ENCODE measurements at regions not wholly inside any gene's neighbourhood (a gene's known extent, or its start where the extent isn't known, plus 50 kb on each side); places are given as distances from the start of the nearest gene placed in this dataset.

GRCh38 chr3:127520993-127521392 lies 69.5 kb downstream of the TPRA1 start:
- peaks cover 20% of the 10 kb centered on the region for H3K27me3 Mint-ChIP-seq (ENCODE audit: insufficient read depth, unreplicated experiment)
- CTCF ChIA-PET: no interaction called here

GRCh38 chr3:127518456-127519081 lies 72.0 kb downstream of the TPRA1 start:
- Mint-ChIP-seq H3K27me3 (ENCODE audit: insufficient read depth, unreplicated experiment) (peaks cover 13% of the 10 kb centered on the region), H3K4me3 (ENCODE audit: unreplicated experiment) (no peak overlapping the region), H3K4me1 (ENCODE audit: low read depth, unreplicated experiment) (no peaks in the 10 kb centered on the region), H3K36me3 (ENCODE audit: insufficient read depth, unreplicated experiment) (no peaks in the 10 kb centered on the region), H3K9me3 (ENCODE audit: unreplicated experiment) (no peaks in the 10 kb centered on the region), H3K27ac (ENCODE audit: unreplicated experiment) (no peak overlapping the region)
- intact Hi-C loops (cut with micrococcal nuclease; ENCODE audit: unreplicated experiment): no loop called here
- Histone ChIP-seq H3K36me3 (ENCODE audit: control insufficient read depth, insufficient read depth, low read length) (no peaks in the 10 kb centered on the region), H3K27me3 (replicated peaks; ENCODE audit: control insufficient read depth, insufficient read depth, low read length) (peaks cover 1% of the 10 kb centered on the region; the same call in 1 of the 2 replicates), H3K4me1 (no peaks in the 10 kb centered on the region), H3K9me3 (no peaks in the 10 kb centered on the region), H3K4me3 (ENCODE audit: low read depth, low read length) (no peak overlapping the region)
- ChIA-PET CTCF (no interaction called here), POLR2A (no interaction called here)
- DNase-seq: no peak
- TF ChIP-seq CTCF (IDR thresholded peaks at IDR 0.05; ENCODE audit: insufficient read depth in 1 of 2, low read depth in 1 of 2, low read length in 1 of 2, severe bottlenecking in 1 of 2, unreplicated experiment in 1 of 2): no peak
- no TSS peak for BruUV-seq (replicated peaks)

More at GRCh38 chr3:127520993-127521392, 69.5 kb downstream of the TPRA1 start:
- no peaks in the 10 kb centered on the region for H3K4me1 Mint-ChIP-seq (ENCODE audit: low read depth, unreplicated experiment)
- no peaks in the 10 kb centered on the region for H3K9me3 Mint-ChIP-seq (ENCODE audit: unreplicated experiment)
- H3K4me1 ChIP-seq: no peaks in the 10 kb centered on the region
- POLR2A ChIA-PET: no interaction called here
- H3K27ac Mint-ChIP-seq (ENCODE audit: unreplicated experiment): no peak overlapping the region
- intact Hi-C loops (cut with micrococcal nuclease; ENCODE audit: unreplicated experiment): no loop called here
- peaks cover 1% of the 10 kb centered on the region; the same call in 1 of the 2 replicates for H3K27me3 ChIP-seq (replicated peaks; ENCODE audit: control insufficient read depth, insufficient read depth, low read length)
- no TSS peak for BruUV-seq (replicated peaks)
- H3K4me3 Mint-ChIP-seq (ENCODE audit: unreplicated experiment): no peak overlapping the region
- no peaks in the 10 kb centered on the region for H3K9me3 ChIP-seq
- no peaks in the 10 kb centered on the region for H3K36me3 ChIP-seq (ENCODE audit: control insufficient read depth, insufficient read depth, low read length)
- no peak for DNase-seq
- TF ChIP-seq CTCF (IDR thresholded peaks at IDR 0.05; ENCODE audit: insufficient read depth in 1 of 2, low read depth in 1 of 2, low read length in 1 of 2, severe bottlenecking in 1 of 2, unreplicated experiment in 1 of 2): no peak
- no peaks in the 10 kb centered on the region for H3K36me3 Mint-ChIP-seq (ENCODE audit: insufficient read depth, unreplicated experiment)
- H3K4me3 ChIP-seq (ENCODE audit: low read depth, low read length): no peak overlapping the region

- Histone ChIP-seq H3K27me3 (replicated peaks; ENCODE audit: control insufficient read depth, insufficient read depth, low read length) (no peaks in the 10 kb centered on the region), H3K36me3 (ENCODE audit: control insufficient read depth, insufficient read depth, low read length) (no peaks in the 10 kb centered on the region), H3K4me3 (ENCODE audit: low read depth, low read length) (no peak overlapping the region), H3K9me3 (no peaks in the 10 kb centered on the region), H3K4me1 (no peaks in the 10 kb centered on the region)
- H3K36me3 Mint-ChIP-seq (ENCODE audit: insufficient read depth, unreplicated experiment): no peaks in the 10 kb centered on the region
- ChIA-PET CTCF (no interaction called here), POLR2A (no interaction called here)
- DNase-seq: no peak
- intact Hi-C loops (cut with micrococcal nuclease; ENCODE audit: unreplicated experiment): no loop called here
- no peaks in the 10 kb centered on the region for H3K4me1 Mint-ChIP-seq (ENCODE audit: low read depth, unreplicated experiment)
- no peak overlapping the region for H3K4me3 Mint-ChIP-seq (ENCODE audit: unreplicated experiment)
- no peak overlapping the region for H3K27ac Mint-ChIP-seq (ENCODE audit: unreplicated experiment)
- TF ChIP-seq CTCF (IDR thresholded peaks at IDR 0.05; ENCODE audit: insufficient read depth in 1 of 2, low read depth in 1 of 2, low read length in 1 of 2, severe bottlenecking in 1 of 2, unreplicated experiment in 1 of 2): no peak
- no peaks in the 10 kb centered on the region for H3K9me3 Mint-ChIP-seq (ENCODE audit: unreplicated experiment)
- peaks cover 6% of the 10 kb centered on the region for H3K27me3 Mint-ChIP-seq (ENCODE audit: insufficient read depth, unreplicated experiment)
- no TSS peak for BruUV-seq (replicated peaks)
Measured at GRCh38 chr3:127512256-127512655, 78.3 kb downstream of the TPRA1 start.

All from Caco-2 (cell line).